ENCODE measurements at regions not wholly inside any gene's neighbourhood (a gene's known extent, or its start where the extent isn't known, plus 50 kb on each side); places are given as distances from the start of the nearest gene placed in this dataset.

DNA sequence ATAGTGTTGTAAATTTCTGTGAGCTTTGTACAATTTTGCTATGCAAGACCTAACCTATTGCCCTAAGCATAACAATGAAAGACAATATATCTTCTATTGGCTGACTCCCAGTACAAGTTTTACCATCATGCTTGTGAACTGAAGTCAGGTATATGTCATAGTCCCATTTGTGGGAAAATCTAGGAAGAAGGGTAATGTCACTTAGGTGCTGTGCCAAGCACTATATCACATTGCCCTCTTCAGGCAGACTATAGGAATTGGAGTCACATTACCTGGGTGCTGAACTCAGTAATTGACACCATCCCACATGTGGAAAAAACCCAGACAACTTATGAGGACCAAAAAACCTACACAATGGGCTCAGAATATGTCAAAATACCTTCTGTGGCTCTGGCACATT, 907.4 kb upstream of the AMELY start:
- TF ChIP-seq POLR2A (IDR thresholded peaks at IDR 0.05) = no peak
- peak in 2 of 6 experiments; percentile 31 to 56 for TF ChIP-seq CTCF (IDR thresholded peaks at IDR 0.05)

Measured in esophagus squamous epithelium (tissue), 4 donors.